ENCODE measurements at regions not wholly inside any gene's neighbourhood (a gene's known extent, or its start where the extent isn't known, plus 50 kb on each side); places are given as distances from the start of the nearest gene placed in this dataset.

DNA sequence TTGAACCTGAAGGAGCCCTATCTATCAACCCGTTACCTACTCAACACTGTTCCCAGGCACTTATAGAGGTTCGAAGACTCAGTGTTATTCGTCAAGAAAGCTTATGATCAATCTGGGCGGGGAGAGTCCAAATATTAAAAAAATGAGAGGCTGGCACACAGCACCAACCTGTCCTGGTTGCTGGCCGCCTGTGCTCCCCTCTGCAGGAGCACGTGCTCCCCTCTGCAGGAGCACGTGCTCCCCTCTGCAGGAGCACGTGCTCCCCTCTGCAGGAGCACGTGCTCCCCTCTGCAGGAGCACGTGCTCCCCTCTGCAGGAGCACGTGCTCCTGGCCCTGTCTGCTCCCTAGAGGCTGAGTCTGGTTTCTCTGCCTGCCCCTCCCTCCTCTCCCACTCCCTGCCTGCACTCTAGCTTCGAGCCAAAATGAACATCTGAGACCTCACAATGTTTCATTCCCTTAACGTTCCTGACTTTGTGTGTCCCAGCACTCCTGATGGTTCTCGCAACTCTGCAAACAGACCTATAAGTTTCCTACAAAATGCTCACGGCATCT lies 614.0 kb upstream of the ID2 start:
- no peak for TF ChIP-seq POLR2A (IDR thresholded peaks at IDR 0.05)
- no peak for TF ChIP-seq CTCF (IDR thresholded peaks at IDR 0.05)

Measured in heart left ventricle (tissue), 13 donors.